ENCODE measurements at regions not wholly inside any gene's neighbourhood (a gene's known extent, or its start where the extent isn't known, plus 50 kb on each side); places are given as distances from the start of the nearest gene placed in this dataset.

DNA sequence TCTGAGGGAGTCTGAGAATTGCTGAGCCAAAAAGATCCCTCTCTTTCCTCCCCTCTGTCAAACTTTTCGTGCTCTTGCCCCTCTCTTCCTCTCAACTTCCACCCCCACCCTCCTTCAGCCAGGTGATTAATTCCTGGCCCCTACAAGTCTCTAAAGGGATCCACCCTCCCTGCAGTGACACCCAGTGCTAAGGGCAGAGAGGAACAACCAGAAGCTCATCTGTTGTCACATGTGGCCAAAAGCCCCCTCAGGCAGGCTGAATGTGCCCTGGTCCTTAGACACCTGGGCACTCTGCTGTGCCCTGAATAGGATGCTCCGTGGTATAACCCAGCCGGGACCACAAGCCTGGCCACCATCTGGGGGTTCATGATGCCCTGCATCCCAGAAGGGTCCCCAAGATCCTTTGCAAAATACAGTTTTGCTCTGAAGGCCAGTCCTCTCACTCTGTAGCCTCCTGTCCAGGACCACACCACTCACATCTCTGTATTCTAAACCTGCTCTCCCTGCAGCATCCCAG is 234.4 kb downstream of the BCL11A start:
- TF ChIP-seq CTCF (IDR thresholded peaks at IDR 0.05) = no peak
- no peak for TF ChIP-seq POLR2A (IDR thresholded peaks at IDR 0.05)
- no peak for TF ChIP-seq EP300 (IDR thresholded peaks at IDR 0.05; ENCODE audit: low read depth)
- no peak for TF ChIP-seq POLR2AphosphoS5 (IDR thresholded peaks at IDR 0.05)

Measured in transverse colon (tissue), 4 donors.